Fibroblast of skin of right biceps (primary cell): ENCODE measurements at regions not wholly inside any gene's neighbourhood (a gene's known extent, or its start where the extent isn't known, plus 50 kb on each side); places are given as distances from the start of the nearest gene placed in this dataset.
"Not testable (repeated sequence)": the region's sequence is repeated elsewhere in the genome, so short reads cannot be mapped to it uniquely, and the experiment has no call there.

Experiments used
- DNase-seq: peaks from one replicate; pipeline ENCODE4 v3.0.0-alpha.2; 2013

GRCh38 chr3:61381745-61382392 lies 130.6 kb upstream of the FHIT start:
- peak; percentile 33 for DNase-seq

DNA sequence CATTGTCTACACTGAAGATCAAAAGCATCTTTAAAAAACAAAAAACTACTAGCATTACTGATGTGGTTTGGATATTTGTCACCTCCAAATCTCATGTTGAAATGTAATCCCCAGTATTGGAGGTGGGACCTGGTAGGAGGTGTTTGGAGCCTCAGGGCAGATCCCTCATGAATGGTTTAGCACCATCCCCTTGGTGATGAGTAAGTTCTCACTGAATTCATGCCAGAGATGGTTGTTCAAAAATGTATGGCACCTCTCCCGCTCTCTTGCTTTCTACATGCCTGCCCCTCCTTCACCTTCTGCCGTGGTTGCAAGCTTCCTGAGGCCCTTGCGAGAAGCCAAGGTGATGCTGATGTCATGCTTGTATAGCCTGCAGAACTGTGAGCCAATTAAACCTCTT lies 136.6 kb upstream of the FHIT start:
- DNase-seq, result no peak

GRCh38 chr3:61393480-61393947 lies 142.3 kb upstream of the FHIT start:
- DNase-seq, result not testable (repeated sequence)

DNA sequence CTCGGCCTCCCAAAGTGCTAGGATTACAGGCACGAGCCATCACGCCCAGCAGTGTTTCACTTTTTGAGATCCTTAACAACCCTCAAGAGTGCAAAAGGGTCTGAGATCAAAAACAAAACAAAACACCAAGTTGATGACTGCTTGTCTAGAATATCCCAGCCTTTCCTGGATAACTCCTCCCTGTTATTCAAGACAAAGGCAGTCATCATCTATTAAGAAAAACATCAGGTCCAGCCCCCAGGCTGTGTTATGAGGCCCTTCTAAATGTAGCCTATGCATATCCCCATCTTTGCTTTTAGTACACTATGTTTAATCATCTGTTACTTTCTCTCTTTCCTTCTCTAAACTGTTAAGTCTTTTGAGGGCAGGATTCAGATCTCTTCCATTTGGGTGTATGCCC lies 150.1 kb upstream of the FHIT start:
- DNase-seq, result no peak

- no peak for DNase-seq
Measured at GRCh38 chr3:61407397-61407796, 154.0 kb upstream of the PTPRG start.

DNA sequence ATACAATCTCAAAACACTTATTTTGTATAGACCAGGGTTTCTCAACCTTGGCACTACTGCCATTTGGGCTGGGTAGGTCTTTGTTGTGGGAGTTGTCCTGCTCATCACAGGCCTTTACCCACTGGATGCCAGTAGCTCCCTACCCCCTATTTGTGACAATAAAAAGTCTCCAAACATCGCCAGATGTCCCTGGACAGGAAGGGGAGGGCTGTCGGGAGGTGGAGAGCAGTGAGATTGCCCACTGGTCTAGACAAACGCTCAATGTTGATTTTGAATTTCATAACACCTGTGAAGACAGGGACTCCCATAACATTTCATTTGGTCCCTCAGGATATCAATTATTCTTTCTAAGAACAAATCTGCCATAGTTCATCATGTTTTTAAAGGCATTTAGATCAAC lies 151.7 kb upstream of the PTPRG start:
- no peak for DNase-seq

- not testable (repeated sequence) for DNase-seq
Measured at GRCh38 chr3:61410358-61410757, 151.0 kb upstream of the PTPRG start.

DNA sequence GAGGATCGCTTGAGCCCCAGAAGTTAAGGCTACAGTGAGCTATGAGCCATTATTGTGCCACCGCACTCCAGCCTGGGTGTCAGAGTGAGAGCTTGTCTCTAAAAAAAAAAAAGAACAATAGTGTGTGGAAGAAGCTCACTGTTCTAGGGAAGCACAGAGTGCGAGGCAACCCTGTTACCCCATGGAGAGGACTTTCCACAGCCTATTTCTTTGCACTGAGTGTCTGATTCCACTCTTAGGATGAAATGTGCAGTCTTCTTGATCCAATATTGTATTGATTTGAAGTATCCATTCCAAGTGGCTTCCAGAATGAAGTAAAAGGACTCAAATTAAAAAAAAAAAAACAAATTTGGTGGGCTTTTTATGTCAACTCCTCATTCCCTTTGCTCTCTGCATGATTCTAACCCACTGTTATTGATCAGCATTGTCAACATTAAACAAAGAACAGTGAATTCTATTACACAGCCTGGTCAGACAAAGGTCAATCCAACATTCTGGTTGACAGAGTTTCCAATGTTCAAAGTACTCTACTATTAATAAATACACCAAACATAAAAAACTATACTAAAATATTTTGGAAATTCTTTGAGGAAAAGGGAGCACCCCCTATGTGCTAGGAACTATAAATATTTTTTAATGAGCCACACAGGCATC lies 150.2 kb upstream of the PTPRG start:
- DNase-seq, result no peak

GRCh38 chr3:61414456-61414855 lies 146.9 kb upstream of the PTPRG start:
- DNase-seq, result no peak

DNA sequence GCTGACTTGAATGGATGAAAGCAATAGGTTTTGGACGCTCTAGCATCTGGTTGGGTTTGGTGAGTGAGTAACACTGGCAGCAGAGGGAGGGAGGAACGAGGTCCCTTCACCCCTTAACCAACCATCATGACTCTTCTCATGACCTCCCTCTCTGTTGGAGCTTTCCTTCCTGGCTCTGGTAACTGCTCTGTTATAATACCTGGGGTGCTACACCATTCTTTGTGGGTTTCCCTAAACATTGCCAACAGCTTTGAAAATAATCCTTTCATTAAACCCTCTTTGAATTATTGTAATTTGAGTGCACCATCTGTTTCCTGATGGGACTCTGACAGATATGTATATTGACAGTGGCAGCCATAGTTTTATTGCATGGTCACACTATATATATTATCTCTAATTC lies 146.2 kb upstream of the PTPRG start:
- no peak for DNase-seq

GRCh38 chr3:61416618-61417017 lies 144.8 kb upstream of the PTPRG start:
- no peak for DNase-seq

DNA sequence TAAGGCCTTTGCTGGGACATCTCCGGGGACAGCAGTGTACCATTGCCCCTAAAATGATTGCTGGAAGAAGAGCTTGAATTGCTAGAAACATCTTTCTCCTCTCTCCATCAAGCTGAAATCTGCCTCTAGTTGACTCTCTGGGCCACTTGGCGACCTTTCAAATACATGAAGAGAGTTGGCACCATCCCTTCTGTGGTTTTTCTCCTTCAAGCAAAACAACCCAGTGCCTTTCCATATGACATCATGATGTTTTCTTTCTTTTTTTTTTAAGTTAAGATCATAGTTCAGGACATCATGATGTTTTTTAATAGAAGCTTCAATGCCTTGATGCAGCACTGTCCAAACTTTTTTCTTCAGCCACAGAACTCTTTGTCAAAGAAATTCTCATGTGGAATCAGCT lies 144.0 kb upstream of the PTPRG start:
- peak; percentile 24 for DNase-seq

DNA sequence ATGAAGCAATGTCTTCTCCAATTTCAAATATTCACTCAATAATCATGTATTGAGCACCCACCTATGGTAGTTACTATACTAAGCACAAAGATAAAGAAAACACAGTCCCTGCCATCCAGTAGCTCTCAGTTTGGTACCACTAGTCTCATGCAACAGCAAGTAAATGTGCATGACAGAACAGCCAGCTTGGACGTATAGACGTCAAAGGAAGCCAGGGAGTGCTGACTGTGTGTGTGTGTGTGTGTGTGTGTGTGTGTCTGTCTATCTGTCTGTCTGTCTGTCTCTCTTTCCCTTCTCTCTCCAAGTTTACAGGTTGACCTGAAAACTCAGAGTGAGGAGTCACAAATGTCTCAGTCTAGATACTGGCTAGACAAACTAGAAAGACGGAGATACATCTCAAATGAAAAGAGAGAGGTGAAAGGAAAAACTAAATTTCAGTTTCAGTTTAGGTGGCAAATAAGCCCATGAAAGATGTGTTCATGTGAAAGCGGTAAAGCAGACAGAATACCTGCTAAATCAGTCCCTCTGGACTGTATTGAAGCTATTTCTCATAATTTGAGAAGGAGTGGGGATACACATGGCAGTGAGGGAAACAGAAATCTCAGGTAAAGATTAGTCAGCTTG lies 141.1 kb upstream of the PTPRG start:
- DNase-seq, result no peak

DNA sequence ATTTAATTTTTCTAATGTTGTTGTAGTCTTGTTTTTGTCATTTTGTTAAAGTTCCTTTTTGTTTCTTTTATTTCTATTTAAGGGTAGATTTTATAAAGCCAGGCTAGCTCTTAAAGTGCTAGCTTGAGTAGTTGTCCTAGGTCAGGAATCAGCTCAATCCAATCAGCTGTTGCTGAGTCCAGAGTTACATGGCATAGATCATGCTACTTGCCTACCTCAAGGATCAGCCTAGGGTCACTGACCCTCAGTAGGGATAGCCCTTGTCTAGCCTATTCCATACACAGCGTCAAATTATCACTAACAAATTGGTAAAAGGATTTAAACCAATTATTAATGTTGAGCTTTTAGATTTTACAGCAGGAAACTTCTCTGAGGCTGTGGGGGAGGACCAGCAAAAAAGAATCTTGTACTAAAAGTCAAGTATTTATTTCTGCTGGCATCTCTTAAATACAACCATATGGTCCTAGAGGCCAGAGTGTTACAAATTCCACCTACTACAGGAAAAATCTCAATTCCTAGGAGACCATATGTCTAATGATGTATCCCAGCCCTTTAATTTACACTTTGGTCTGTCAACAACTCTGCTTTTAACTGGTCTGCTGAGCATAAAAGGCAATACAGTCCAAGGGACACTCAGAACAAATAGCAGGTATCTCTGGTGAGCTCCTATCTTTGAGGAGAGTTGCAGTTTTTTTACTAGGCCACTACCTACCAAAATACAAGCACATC lies 138.3 kb upstream of the PTPRG start:
- DNase-seq, result peak; percentile 9

GRCh38 chr3:61425356-61425755 lies 136.0 kb upstream of the PTPRG start:
- DNase-seq, result no peak

GRCh38 chr3:61429106-61429505 lies 132.3 kb upstream of the PTPRG start:
- DNase-seq, result no peak

- not testable (repeated sequence) for DNase-seq
Measured at GRCh38 chr3:61434901-61435300, 126.5 kb upstream of the PTPRG start.

- not testable (repeated sequence) for DNase-seq
Measured at GRCh38 chr3:61435361-61435760, 126.0 kb upstream of the PTPRG start.

DNA sequence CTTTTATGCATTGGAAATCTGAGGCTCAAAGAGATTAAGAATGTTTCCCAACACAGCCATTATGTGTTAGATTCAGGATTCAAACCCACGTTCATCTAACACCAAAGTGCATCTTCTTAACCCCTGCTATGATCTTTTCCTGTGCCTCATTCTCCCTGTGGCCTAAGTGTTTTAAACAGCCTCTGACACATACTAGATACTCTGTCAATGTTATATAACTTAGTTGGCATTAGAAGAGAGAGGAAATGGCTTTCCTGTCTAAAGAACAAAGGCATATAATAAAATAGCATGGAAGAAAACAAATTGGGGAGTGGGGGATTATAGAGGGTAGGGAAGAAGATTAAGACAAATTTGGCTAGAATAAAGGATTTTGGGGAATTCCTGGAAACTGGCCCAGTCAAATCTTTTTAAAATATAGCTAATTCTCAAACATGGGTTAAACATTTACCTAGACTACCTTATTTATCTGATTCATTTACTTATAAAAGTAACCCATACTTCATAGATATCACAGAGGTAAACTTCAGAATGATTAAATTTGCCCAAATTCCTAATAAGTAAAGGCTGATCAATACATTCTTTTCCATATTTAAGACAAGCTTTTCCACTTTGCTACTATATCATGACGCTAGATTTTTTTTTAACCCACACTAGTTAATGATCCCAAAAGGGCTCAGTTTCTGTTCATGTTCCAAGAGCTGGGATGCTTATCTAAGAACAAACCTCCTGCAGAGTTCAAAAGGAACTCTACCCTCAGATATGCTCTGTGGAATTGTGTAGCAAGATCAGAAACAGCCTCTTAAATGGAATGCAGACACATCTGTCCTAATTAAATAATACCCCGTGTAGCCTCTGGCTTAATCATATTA lies 122.9 kb upstream of the PTPRG start:
- DNase-seq, result no peak

DNA sequence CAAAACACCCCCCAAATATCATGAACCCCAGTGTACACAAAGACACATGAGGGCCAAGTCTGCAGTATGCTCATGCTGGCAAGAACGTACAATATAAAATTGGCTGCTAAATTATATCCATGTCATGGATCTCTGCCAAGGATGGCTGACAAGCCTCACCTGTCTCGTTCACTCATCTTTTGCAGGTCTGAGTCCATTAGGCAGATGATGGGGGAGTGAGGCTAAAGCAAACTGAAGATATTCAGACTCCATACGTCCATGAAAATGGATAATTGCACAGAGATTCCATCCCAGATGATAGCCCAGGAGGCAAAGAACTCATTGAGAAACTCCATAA lies 122.3 kb upstream of the PTPRG start:
- no peak for DNase-seq

DNA sequence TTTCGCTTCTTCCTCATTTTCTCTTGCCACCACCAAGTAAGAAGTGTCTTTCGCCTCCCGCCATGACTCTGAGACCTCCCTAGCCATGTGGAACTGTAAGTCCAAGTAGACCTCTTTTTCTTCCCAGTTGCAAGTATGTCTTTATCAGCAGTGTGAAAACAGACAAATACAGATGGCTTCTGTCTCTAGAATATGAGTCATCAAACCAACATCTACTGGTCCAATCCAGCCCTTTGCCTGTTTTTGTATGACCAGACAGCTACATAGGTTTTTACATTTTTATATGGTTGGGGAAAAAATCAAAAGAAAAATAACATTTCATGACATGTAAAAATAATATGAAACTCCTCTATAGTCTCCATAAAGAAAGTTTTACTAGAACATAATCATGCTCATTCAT lies 118.7 kb upstream of the PTPRG start:
- no peak for DNase-seq

DNA sequence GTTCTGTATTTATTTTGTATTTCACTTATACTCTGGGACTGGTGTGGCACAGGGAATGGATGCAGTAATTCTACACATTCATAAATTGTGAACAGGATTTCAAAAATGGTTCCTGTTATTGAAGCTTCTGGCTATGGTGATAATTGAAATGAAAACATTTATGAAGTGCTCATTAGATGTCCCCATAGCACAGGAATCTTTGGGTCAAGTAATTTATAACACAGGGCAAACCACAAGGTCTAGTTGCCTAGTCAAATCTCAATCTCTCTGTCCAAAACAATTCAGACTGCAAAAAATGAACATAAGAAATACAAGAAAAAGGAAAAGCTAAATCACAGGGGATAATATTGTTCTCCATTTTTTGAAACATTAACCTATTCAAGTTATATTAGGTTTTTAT lies 117.5 kb upstream of the PTPRG start:
- DNase-seq, result no peak

DNA sequence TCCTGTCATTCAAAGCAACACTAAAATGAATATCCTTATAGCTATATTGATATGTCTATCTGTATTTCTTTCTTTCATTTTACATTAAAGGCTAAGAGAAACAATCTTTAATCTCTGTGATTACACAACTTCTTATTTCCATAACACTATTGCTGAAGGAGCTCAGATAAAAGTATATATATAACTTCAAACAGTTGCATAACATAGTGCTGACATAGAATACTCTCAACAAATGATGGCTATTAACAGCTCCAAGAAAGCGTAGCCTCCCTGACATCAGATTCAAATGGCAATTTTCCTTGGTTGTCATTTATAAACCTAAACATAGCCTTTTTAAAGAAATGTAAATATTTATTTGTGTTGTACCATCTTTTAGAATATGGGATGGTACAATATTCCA lies 116.6 kb upstream of the PTPRG start:
- no peak for DNase-seq
